ENCODE measurements at regions not wholly inside any gene's neighbourhood (a gene's known extent, or its start where the extent isn't known, plus 50 kb on each side); places are given as distances from the start of the nearest gene placed in this dataset.

GRCh38 chr2:71905205-71905604, 242.5 kb downstream of the CYP26B1 start:
- TF ChIP-seq CTCF (IDR thresholded peaks at IDR 0.05) (no peak), POLR2A (IDR thresholded peaks at IDR 0.05) (no peak)

Measured in heart left ventricle (tissue), 13 donors.